ENCODE measurements at regions not wholly inside any gene's neighbourhood (a gene's known extent, or its start where the extent isn't known, plus 50 kb on each side); places are given as distances from the start of the nearest gene placed in this dataset.

DNA sequence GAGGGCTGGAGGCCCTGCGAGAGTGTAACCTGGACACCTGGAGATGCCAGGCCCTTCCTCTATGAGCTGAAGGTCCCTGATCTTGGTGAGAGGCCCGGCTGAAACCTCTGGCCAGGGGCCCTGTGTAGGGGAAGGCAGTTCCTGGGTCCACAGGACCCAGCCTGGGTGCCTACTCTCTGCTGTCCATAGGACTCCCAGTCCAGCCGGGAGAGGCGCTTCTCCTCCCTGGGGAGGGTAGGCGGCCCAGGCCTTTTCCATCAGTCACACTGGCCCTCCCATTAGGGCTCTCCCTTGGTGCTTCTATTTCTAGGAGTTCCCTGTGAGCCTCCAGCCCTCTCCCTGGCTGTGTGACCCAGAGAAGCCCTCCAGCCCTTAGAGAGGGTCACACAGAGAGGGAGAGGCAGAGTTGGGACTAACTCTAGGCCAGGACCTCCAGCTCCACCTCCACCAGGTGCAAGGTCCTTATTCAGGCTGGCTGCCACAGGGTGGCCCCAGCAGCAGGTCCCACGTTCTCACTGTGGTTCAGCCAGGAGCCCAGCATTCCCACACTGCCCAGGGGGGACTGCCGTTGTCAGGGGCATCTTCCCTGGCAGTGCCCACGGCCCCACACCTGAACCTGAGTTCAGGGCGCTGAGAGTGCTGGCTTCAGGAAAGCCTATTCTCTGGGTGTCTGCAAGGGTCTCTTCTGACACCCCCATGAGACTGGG, 146.8 kb downstream of the SMAD6 start:
- DNase-seq: no peak

DNA sequence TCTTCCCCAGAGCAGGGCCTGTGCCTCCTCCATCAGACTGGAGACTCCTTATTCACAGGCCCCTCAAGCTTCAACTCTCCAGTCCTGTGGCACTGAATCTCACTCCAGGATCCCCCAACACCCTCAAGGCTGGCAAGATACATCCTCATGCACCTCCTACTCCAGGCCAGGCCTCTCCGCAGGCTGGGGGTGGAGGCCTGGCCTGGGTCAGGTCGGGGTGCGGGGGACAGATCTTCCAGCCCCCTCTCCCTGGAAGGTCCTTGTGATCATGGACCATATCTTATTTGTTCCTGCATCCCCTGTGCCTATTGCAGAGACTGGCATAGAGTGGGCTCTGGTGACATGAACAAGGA, 147.3 kb downstream of the SMAD6 start:
- DNase-seq: no peak

DNA sequence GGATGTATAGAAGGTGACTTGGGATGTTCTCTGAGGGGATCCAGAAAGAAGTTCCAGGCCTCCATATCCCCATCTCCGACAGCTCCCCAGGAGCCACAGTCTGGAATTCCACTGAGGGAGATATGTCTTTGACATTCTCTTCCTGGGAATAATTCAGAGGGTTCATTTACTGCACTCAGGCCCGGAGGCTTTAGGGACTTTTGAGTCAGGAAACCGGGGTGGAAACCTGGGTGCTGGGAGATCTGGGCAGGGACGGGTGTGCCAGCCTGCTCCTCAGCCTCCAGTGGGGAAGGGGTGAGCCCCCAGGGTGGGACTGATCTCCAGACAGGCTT, 147.7 kb downstream of the SMAD6 start:
- DNase-seq: no peak

DNA sequence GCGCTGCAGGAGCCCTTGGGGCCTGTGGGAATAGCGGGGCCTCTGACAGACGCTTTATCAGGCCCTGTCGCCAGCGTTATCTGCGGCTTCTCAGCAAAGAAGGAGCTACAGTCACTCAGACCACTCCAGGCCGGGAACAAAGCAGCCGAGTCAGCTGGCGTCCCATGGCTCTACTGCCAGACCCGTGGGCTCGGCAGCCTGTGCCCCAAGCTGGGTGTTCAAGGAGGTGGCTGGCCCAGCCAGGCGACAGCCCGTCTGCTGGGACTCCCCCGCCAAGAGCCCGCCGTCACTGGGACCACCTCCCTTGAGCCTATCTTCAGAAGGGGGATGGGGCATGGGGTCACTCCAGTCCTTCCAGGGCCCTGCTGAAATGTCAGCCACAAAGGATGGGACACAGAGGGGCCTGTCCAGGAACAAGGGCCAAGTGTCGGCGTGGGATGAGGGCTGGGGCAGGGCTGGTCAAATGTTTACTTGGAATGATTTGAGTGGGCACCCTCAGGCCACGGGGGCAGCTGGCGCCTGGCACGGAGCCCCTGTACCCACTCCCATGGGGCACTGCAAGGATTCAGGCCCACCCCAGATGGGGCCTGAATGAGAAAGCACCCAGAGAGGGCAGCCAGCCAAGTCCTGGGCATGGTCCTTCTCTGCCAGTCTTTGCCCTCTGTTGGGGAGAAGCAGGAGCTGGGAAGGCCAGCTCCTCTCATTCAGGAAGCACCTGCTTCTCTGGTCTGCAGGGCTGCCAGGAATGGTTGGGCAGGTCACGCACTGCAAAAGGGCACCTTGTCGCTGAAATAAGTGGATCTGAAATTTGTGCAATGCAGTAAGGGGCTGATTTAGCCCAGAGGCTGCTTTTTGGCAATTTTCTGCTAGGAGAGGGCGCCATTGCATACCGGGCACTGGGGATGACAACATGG, 148.3 kb downstream of the SMAD6 start:
- DNase-seq: no peak

DNA sequence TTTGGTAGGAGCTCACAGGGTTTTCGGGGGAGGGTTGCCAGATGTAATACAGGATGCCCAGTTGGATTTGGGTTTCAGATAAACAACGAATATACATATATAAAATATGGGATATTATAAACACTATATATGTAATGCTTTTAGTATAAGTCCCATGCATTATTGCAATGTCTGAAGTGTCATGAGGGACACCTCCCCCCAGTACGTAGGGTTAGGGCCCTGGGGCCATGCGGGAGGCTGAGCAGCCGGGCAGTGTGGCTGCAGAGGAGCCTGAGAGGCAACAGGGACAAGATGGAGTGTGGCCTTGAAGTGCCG, 148.9 kb downstream of the SMAD6 start:
- DNase-seq: no peak

DNA sequence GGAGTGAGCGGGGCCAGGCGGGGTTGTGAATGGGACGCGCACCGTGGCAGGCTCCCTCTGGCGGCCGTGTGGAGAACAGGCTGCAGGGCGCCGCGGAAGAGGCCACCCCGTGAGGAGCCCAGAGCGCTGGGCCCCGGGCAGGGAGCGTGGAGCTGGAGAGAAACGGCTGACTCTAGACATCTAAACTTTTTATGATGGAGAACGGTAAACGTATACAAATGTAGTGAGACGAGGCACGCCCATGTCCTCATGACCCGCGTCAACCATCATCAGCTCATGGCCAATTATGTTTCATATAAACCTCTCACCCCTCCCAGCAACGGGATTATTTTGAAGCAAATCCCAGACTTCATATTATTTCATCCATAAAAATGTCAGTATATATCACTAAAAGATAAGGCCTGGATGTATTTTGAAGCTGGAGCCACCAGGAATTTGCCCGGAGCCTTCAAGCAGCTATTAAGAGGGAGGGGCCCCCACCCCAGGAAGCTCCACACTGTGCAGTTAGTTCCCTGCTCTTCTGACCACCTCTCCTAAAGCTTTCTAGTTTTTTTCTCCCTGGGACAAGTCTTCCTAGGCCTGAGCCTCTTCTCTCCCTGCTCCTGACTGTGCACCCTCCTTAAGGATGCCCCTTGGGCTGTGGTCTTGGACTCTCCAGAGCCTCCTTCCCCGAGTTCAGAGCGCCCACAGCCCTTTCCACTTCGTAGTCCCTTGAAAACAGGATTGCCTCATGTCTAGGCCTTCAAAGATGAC, 149.5 kb downstream of the SMAD6 start:
- DNase-seq: peak; percentile 61

DNA sequence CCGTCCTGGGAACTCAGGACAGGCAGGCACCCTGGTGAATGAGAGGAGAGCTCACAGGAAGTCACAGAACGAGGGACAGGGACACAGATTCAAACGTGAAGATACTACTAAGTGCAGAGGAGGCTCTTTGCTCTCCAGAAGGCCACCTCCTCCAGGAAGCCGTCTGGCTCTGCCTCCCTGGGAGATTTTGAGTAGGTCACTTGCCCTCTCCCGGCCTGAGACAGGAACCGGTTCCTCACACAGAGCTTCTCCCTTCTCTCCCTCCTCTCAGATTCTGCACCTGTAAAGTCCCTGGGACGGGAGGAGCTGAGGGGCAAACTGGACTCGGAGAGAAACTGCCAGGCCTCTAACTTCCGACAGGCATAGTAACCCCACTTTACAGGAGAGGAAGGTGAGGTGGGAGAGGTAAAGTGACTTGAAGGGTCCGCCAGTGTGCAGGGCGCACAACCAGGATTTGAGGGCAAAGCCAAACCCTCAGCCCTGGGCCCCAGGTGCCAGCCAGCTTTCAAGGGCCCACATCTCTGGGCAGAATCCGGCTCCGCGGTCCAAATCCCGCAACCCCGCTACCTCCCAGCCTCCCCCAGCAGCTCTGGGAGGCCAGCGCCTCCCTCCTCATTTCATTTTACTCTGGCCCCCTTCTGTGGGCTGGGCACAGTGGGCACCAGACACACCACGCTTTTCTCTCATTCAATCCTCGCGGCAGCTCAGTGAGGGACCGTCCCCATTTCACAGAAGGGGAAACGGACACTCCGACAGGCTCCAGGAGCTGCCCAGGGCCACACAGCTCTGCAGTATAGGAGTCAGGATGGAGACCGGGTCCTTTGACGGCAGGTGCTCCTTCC, 150.2 kb downstream of the SMAD6 start:
- no peak for DNase-seq

DNA sequence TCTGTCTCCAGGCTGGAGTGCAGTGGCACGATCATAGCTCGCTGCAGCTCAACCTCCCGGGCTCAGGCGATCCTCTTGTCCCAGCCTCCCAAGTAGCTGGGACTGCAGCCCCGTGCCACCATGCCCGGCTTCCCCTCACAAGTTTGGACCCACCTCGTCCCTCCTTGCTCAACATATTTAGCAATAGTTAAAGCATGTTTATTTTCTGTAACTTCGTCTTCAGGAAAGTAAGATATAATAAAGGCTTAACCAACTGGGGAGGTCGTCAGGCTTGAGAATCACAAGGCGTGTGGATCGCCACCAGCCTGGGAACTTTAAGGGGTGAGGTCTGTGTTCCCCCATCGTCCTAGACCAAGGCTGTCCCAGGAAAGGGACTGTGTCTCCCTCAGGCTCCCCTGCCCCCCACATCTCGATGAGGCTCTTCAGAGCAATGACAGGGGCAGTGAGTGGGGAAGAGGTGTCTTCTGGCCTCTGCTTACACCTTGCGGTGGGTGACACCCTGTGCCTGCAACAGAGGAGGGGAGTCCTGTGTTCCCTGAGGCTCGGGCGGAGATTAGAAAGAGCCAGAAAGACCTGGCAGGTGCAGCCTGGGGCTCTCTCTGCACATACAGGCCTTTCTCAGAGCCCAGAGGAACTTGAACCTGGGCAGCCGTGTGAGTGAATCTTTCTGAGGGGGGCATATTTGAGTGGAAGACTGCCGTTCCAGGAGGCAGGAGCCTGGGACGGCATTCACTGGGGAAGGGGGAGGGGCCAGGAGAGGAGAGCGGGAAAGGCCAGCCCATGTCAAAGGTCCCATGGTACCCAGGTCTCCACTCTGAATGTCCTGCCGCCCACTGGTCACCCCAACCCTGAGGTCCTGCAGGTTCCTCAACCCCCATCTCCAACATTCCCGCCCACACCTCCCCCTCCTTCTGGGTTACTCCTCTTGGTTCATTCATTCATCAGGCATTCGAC, 152.3 kb downstream of the SMAD6 start:
- no peak for DNase-seq

DNA sequence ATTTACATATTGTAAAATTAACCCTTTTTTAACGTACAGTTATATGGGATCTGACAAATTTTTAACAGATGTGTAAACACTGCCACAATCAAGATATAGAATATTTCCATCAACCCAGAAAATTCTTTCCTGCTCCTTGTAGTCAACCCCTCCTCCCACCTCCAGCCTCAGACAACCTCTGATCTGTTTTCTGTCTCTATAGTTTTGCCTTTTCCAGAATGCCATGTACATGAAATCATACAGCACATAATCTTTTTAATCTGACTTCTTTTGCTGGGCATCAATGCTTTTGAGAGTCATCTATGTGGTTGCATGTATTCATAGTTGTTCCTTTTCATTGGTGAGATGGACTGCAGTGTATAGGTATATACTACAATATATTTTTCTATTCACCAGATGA, 153.0 kb downstream of the SMAD6 start:
- DNase-seq: no peak

DNA sequence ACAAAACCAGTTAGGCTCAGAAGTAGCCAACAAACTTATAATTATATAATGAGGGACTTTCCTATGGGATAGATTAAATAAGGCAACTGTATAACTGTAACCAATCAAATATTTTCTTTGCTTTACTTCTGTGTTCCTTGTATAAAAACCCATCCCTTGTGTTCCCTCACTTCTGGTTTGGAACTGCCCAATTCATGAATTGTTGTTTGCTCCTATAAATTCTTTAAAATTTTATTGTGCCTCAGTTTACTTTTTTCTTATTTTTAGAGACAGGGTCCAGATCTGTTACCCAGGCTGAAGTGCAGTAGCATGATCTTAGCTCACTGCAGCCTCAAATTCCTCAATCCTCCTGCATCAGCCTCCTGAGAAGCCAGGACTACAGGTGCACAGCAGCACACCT, 155.7 kb downstream of the SMAD6 start:
- no peak for DNase-seq

DNA sequence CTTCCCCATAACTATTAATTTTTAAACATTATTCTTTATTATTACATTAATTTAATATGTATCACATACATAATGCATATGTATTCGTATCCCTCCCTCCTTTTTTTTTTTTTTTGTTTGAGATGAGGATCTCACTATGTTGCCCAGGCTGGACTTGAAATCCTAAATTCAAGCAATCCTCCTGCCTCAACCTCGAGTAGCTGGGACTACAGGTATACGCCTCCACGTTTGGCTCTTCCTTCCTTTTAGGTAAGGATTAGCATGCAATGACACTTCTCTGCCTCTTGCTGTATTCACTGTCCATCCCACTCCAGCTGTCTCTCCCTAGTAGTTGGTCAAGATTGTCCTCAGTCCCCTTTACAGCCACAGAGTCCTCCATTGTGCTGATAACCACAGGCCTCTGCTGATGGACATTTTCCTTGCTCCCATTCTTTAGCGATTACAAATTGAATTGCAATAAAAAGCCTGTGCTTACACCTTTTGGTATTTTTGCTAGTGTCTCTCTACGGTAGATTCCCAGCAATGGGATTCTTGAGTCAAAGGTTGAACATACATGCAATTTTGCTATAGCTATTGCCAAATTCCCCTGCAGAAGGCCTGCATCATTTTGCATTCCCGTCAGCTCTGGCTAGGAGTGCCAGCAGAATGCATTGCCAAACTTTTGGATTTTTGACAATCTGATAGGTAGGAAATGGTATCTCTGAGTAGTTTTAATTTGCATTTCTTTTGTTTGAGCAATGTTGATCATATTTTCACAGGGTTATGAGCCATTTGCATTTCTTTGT, 156.6 kb downstream of the SMAD6 start:
- no peak for DNase-seq

DNA sequence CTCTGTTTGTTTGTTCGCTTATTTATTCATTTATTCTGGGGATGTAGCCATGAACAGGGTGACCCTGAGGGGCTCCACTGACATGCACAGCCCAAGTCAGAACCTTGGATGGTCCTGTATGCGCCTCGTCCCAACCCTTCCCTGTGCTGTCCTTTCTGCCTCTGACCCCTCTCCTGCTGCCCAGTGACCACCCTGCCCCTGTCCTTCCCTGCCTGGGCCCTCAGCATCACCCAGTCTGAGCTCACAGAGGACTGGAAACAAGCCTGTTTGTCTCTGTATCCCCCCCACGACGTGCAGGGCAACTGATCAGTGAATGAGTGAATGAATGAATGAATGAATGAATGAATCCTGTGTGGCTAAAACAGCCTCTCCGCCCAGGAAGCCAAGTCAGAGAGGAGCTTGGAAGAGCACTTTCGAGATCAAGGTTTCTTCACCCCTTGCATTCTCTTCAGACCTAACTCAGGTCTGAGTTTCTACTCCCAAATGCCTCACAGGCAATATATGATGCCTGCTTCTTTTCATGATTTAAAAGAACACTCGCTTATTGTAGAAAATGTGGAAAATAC, 157.7 kb downstream of the SMAD6 start:
- DNase-seq: no peak

DNA sequence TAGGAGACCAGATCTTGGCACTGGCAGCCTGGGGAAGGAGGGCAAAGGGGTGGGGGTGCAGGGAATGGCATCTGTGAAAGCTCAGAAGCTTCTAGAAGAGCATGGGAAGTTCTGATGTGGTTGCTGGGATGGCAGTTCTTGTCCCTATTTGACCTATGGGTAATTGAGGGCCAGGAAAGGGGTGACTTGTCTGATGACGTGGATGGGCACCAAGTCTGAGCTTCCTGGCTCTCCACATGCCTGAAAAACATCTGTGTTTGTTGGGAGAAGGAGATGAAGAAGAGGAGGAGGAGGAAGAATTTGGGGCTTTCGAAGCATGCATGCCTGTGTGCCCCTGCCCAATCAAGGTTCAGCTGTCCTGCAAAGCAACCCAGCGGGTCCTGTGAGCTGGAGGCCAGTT, 158.8 kb downstream of the SMAD6 start:
- no peak for DNase-seq

DNA sequence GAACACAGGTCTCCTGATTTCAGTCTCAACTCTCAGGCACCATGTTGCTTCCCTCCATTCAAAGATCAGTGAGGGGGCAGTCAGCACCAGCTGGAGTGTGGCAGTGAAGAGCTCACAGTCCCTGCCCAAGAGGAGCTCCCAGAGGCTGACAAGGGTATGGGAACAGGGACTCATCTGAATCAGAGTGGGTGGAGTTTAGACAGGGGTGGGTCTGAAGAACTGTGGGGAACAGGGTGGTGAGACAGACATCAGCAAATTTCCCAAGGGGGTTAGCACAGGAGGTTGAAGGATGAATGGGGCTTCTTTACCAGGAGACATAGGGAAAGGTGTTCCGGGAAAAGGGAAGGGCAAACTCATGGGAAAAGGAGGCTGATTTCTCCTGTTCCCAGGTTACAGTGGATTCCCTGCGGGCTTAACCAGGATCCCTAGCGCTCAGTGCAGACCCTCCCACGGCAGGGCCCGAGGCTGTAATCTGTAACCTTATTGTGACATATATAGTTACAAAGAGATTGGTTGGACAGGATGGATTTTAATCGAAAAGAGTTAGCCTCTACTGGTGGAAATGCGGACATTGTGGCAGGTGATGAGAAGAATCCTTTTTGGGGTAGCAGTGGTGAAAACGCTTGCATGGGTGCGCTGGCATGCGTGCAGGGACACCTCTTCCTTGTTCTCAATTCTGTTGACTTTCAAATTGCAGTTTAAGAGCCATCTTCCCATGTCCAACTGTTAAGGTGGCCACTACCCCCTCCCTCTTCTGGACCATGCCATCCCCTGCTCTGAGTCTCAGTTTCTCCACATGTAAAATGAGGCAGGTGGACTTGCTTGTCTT, 160.3 kb downstream of the SMAD6 start:
- DNase-seq: no peak

DNA sequence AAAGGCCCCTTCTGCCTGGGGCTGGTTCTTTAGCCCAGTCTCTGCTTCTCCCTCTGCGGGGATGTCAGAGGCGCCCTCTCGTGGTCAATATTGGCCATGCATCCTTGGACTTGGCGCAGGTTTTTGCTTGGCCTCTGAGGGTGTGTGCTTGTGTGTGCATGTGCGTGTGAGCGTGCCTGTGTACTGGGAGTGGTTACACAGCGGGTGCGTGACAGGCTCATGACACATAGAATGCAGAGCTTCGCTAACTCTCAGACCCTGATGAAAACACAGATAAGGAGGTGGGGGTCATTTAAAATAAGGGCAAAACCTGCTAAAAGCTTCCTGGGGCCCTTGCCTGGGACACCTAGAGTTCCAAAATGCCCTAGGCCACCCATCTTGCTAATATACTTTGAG, 160.9 kb downstream of the SMAD6 start:
- peak; percentile 58 for DNase-seq

DNA sequence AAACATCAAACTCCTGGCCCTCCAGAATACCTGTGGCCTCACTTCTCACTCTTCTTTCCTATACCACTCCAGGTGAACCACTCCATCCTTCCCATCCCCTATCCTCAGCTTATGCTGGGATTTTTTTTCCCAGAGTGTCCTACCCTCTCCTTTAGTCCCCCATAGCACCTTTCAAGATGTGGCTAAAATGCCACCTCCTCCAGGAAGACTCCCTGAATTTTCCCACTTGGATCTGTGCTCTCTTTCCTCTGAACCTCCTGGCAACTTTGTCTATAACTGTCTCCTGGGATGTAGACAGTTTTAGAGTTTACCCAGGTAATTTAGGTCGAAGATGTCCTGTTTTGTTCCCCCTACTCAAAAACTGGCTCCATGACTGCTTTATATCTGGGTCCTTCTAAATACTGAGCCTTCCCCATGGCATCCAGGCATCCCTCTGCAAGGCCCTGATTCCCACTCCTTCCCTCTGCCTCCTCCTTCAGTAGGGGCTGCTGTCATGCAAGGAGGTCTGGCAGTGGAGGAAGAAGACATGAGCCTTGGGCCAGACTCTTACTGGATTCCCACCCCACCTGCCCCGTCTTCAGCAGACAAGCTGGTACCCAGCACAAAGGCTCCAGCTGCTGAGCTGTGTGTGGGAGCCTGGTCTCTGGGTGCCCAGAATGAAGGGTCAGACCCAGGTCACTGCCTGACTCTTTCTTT, 161.5 kb downstream of the SMAD6 start:
- DNase-seq: no peak

DNA sequence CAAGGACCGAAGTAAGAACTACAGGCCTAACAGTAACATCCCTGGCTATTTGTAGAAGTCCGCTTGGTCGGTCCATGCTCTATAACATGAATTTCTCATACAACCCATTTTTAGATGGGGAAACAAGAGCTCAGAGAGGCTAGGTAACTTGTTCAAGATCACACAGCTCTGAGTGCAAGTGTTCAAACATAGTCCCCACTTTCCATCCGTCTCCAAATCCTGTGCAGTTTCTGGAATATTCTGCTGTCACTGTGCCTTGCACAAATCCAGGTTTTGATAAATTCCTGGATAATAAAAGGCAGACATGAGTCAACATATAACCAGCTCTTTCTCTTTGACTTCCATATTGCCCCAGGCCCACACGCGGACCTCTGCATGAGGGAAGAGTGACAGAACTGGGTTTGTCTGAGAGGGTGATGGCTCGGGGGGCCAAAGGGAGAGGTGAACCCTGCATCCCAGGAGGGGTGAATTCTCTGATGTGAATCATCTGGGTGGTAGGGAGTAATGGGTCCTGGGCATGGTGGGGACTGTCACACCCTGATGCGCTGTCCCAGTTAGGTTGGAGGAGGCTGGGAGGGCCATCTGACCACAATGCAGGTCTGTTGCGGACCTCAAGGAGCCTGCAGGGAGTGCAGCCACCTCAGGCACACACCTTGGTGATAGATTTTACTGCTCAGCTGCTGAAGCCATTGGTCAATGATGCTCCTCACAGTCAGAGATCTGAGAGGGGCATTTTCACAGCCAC, 162.2 kb downstream of the SMAD6 start:
- DNase-seq: no peak

DNA sequence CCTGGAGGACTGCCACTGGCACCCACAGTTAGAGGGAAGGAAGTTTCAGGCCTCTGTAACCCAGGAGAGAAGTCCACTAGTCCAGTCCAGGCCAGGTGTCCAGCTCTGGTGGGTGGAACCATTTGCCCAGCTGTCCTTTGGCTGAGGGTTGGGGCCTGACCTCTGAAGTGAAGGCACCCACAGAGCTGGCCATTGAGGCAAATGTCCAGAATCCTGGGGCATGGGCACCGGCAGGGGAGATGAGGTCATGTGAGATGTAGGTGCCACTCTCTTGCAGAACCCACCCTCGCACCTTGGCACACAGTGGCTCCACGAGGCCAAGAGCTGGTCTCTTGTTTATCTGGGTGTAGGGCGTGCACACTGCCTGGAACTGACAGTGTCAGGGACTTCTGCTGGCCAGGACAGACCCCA, 162.8 kb downstream of the SMAD6 start:
- DNase-seq: no peak

Measured in activated effector memory CD4-positive, alpha-beta T cell treated with Interleukin-2 at 50 U/mL for 16 hours (primary cell).